Mucosa of descending colon (tissue), 3 donors: ENCODE measurements at regions not wholly inside any gene's neighbourhood (a gene's known extent, or its start where the extent isn't known, plus 50 kb on each side); places are given as distances from the start of the nearest gene placed in this dataset.
A peak's percentile ranks its signal among the peaks of the same experiment; 100 is the strongest.
"Not testable (repeated sequence)": the region's sequence is repeated elsewhere in the genome, so short reads cannot be mapped to it uniquely, and the experiment has no call there.

Source experiments
- ATAC-seq: fragments of 200-7000 bp; cut with Tn5 transposase; one replicate; pipeline ENCODE4 v1.9.1; 2020; ENCODE audit warnings: mild to moderate bottlenecking, moderate library complexity
- DNase-seq, 3 donors: peaks; one replicate each; pipeline ENCODE4 v3.0.0-alpha.2; 2020
- H3K36me3 ChIP-seq: fragments of 200-600 bp; one replicate; pipeline ENCODE4 v1.8.0; 2021; ENCODE audit warnings: low read depth, mild to moderate bottlenecking
- H3K4me1 ChIP-seq: fragments of 200-600 bp; one replicate; pipeline ENCODE4 v1.8.0; 2021; ENCODE audit warnings: low read depth, mild to moderate bottlenecking
- H3K4me3 ChIP-seq: fragments of 200-600 bp; one replicate; pipeline ENCODE4 v1.8.0; 2021; ENCODE audit warnings: mild to moderate bottlenecking
- H3K9me3 ChIP-seq: fragments of 200-600 bp; one replicate; pipeline ENCODE4 v1.8.0; 2021; ENCODE audit warnings: mild to moderate bottlenecking
- intact Hi-C, 2 donors: fragments of 100-400 bp; cut with DNase I in 1 of 2; cut with micrococcal nuclease in 1 of 2; formaldehyde crosslinking; loops; one replicate each; pipeline versions ENCODE4 v1.11.0 to v1.11.1; 2022; cut with DNase I, micrococcal nuclease
- TF ChIP-seq, protein P1 (sequence below): fragments of 200-600 bp; IDR thresholded peaks from one replicate; pipeline ENCODE4 v1.8.0; 2022; ENCODE audit warnings: antibody characterized with exemption, mild to moderate bottlenecking
- donor health status: DM: no; HTN: no; CAD: no; lungs with moderate emphysema.
- donor health status: DM: no; HTN: no; CAD: no.
- donor health status: DM: no; HTN: yes; CAD: no.

DNA sequence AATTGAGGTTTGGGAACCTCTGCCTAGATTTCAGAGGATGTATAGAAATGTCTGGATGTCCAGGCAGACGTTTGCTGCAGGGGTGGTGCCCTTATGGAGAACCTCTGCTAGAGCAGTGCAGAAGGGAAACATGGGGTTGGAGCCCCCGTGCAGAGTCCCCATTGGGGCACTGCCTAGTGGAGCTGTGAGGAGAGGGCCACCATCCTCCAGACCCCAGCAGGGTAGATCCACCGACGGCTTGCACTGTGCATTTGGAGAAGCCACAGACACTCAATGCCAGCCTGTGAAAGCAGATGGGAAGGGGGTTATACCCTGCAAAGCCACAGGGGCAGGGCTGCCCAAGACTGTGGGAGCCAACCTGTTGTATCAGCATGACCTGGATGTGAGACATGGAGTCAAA, 354.6 kb downstream of the ZNF326 start:
- TF ChIP-seq, protein P1, sequence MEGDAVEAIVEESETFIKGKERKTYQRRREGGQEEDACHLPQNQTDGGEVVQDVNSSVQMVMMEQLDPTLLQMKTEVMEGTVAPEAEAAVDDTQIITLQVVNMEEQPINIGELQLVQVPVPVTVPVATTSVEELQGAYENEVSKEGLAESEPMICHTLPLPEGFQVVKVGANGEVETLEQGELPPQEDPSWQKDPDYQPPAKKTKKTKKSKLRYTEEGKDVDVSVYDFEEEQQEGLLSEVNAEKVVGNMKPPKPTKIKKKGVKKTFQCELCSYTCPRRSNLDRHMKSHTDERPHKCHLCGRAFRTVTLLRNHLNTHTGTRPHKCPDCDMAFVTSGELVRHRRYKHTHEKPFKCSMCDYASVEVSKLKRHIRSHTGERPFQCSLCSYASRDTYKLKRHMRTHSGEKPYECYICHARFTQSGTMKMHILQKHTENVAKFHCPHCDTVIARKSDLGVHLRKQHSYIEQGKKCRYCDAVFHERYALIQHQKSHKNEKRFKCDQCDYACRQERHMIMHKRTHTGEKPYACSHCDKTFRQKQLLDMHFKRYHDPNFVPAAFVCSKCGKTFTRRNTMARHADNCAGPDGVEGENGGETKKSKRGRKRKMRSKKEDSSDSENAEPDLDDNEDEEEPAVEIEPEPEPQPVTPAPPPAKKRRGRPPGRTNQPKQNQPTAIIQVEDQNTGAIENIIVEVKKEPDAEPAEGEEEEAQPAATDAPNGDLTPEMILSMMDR = no peak
- H3K4me1 ChIP-seq = no peaks in the 10 kb centered on the region
- H3K36me3 ChIP-seq = no peaks in the 10 kb centered on the region
- intact Hi-C loops = no loop called here
- DNase-seq = no peak
- no peak overlapping the region for H3K4me3 ChIP-seq
- ATAC-seq = no peak
- peaks cover 4% of the 10 kb centered on the region for H3K9me3 ChIP-seq

DNA sequence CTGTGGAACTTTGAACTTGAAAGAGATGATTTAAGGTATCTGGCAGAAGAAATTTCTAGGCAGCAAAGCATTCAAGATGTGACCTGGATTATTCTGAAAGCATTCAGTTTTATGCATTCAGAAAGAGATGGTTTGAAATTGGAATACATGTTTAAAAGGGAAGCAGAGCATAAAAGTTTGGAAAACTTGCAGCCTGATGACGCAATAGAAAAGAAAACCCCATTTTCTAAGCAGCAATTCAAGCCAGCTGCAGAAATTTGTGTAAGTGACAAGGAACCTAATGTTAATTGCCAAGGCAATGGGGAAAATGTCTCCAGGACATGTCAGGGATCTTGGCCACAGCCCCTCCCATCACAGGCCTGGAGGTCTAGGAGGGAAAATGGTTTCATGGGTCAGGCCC, 354.0 kb downstream of the ZNF326 start:
- intact Hi-C loops = no loop called here
- no peaks in the 10 kb centered on the region for H3K4me1 ChIP-seq

DNA sequence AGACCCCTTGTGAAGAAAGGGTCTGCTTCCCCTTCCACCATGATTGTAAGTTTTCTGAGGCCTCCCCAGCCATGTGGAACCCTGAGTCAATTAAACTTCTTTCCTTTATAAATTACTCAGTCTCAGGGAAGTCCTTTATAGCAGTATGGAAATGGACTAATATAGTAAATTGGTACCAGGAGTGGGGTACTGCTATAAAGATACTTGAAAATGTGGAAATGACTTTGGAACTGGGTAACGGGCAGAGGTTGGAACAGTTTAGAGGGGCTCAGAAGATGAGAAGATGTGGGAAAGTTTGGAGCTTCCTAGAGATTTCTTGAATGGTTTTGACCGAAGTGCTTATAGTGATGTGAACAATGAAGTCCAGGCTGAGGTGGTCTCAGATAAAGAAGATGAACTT, 353.5 kb downstream of the ZNF326 start:
- intact Hi-C loops, H3K9me3 ChIP-seq, H3K36me3 ChIP-seq, H3K4me3 ChIP-seq, DNase-seq, ATAC-seq, H3K4me1 ChIP-seq: not testable (repeated sequence)

More for the DNA sequence above, 354.0 kb downstream of the ZNF326 start:
- no peak overlapping the region for H3K4me3 ChIP-seq
- ATAC-seq (no peak), DNase-seq (no peak)
- no peaks in the 10 kb centered on the region for H3K36me3 ChIP-seq
- peaks cover 4% of the 10 kb centered on the region for H3K9me3 ChIP-seq
- TF ChIP-seq, protein P1 = no peak

DNA sequence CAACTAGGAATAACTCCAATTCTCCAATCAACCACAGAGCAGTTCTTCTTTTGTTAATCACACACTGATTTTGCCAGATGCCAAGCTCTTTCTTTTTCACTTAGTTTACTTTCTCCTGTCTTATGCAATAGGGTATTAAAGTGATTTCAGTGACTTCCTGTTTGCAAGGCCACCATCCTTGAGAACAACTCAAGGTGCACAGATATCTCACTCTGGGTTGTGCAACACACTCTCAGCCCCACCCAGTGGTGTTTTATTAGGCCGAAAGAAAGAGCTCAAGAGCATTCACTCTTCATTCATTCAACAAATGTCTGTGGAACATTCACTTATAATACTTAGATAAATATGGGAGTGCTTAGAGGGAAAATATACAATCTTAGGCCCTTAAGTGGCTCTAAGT, 352.5 kb downstream of the ZNF326 start:
- DNase-seq = peak in 1 of 3 donors; percentile 51
- H3K36me3 ChIP-seq = no peaks in the 10 kb centered on the region
- intact Hi-C loops = no loop called here

DNA sequence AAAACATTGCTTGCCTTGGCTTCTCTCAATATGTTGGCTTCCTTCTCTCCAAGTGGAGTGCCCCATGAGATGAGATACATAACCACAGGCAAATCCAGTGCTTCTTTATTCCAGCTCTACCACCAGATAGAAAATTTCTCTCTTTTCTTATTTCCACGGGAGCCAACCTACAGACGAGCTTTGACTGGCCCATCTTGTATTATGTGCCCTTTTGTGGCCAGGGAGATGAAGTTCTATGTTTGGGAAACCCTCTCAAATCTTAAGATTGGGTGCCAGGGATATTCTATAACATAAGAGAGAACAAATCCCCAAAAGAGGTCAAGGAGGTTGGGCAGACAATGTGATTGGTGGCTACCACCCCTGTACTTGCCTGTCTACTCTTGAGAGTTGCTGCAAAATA, 351.8 kb downstream of the ZNF326 start:
- no peak overlapping the region for H3K4me3 ChIP-seq
- TF ChIP-seq, protein P1 = no peak
- intact Hi-C loops = no loop called here
- DNase-seq (no peak), ATAC-seq (no peak)
- H3K4me1 ChIP-seq = no peaks in the 10 kb centered on the region
- H3K9me3 ChIP-seq = peaks cover 4% of the 10 kb centered on the region
- no peaks in the 10 kb centered on the region for H3K36me3 ChIP-seq

More for the DNA sequence above, 352.5 kb downstream of the ZNF326 start:
- Histone ChIP-seq H3K4me3 (no peak overlapping the region), H3K9me3 (peaks cover 4% of the 10 kb centered on the region), H3K4me1 (no peaks in the 10 kb centered on the region)
- TF ChIP-seq, protein P1 = no peak
- ATAC-seq = peak; percentile 97

DNA sequence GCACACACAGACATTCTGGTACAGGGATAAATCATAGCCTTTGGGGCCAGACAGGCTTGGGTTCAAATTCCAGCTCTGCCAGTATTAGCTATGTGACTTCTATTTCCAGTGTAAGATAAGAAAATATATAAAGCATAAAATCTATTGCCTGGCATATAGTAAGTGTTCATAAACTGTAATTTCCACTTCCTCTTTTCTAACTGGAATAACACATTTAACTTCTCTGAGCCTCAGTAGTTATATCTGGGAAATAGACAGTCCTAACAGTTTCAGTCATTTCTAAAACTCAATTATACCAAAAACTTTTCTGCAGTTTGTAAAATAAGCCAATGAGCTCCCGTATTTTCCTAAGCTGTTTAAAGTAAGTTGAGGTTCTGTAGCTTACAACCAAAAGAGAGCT, 351.4 kb downstream of the ZNF326 start:
- Histone ChIP-seq H3K4me3 (no peak overlapping the region), H3K4me1 (no peaks in the 10 kb centered on the region), H3K9me3 (peaks cover 4% of the 10 kb centered on the region), H3K36me3 (no peaks in the 10 kb centered on the region)
- intact Hi-C loops = no loop called here
- ATAC-seq = peak; percentile 14
- TF ChIP-seq, protein P1 = no peak
- DNase-seq = no peak
